MM.1S (cell line): ENCODE measurements at regions not wholly inside any gene's neighbourhood (a gene's known extent, or its start where the extent isn't known, plus 50 kb on each side); places are given as distances from the start of the nearest gene placed in this dataset.

Experiments
- DNase-seq: peaks from one replicate; pipeline ENCODE4 v3.0.0-alpha.2; 2015
- H2AFZ ChIP-seq: fragments of 300-600 bp; sonication (generic); 2 replicates; pipeline ENCODE4 v1.6.0; 2016; ENCODE audit warnings: antibody characterized with exemption, low read length
- H3F3A ChIP-seq: fragments of 300-600 bp; sonication (generic); 2 replicates; pipeline ENCODE4 v1.6.1; 2016; ENCODE audit warnings: mild to moderate bottlenecking, antibody characterized with exemption, low read length, moderate library complexity, mixed read lengths; ENCODE audit not compliant: insufficient read depth
- H3K27ac ChIP-seq: fragments of 300-600 bp; sonication (generic); 2 replicates; pipeline ENCODE4 v1.5.1; 2016; ENCODE audit warnings: mild to moderate bottlenecking, low read length
- H3K27me3 ChIP-seq: fragments of 300-600 bp; sonication (generic); replicated peaks from 2 replicates; pipeline ENCODE4 v1.6.0; 2016; ENCODE audit warnings: low read length; ENCODE audit not compliant: insufficient read depth
- H3K36me3 ChIP-seq: fragments of 300-600 bp; sonication (generic); replicated peaks from 2 replicates; pipeline ENCODE4 v1.6.1; 2016; ENCODE audit warnings: mild to moderate bottlenecking, low read length, mixed read lengths; ENCODE audit not compliant: insufficient read depth
- H3K4me1 ChIP-seq: fragments of 300-600 bp; sonication (generic); 2 replicates; pipeline ENCODE4 v1.6.1; 2016; ENCODE audit warnings: low read length, mixed read lengths
- H3K4me2 ChIP-seq: fragments of 300-600 bp; sonication (generic); 2 replicates; pipeline ENCODE4 v1.6.0; 2016; ENCODE audit warnings: low read depth, low read length
- H3K4me3 ChIP-seq: fragments of 300-600 bp; sonication (generic); 2 replicates; pipeline ENCODE4 v1.5.1; 2016; ENCODE audit warnings: low read length, mixed read lengths
- H3K79me2 ChIP-seq: fragments of 300-600 bp; sonication (generic); 2 replicates; pipeline ENCODE4 v1.6.1; 2016; ENCODE audit warnings: mixed run types, low read length, mixed read lengths
- H3K9ac ChIP-seq: fragments of 300-600 bp; sonication (generic); 2 replicates; pipeline ENCODE4 v1.6.1; 2016; ENCODE audit warnings: low read length, mixed read lengths
- H3K9me2 ChIP-seq: fragments of 300-600 bp; sonication (generic); replicated peaks from 2 replicates; pipeline ENCODE4 v1.6.1; 2016; ENCODE audit warnings: mild to moderate bottlenecking, low read length, mixed read lengths; ENCODE audit not compliant: insufficient read depth
- H3K9me3 ChIP-seq: fragments of 300-600 bp; sonication (generic); replicated peaks from 2 replicates; pipeline ENCODE4 v1.6.1; 2016; ENCODE audit warnings: mild to moderate bottlenecking, low read length, mixed read lengths; ENCODE audit not compliant: insufficient read depth
- H4K20me1 ChIP-seq: fragments of 300-600 bp; sonication (generic); 2 replicates; pipeline ENCODE4 v1.6.1; 2016; ENCODE audit warnings: mild to moderate bottlenecking, low read length, moderate library complexity, mixed read lengths; ENCODE audit not compliant: insufficient read depth
- EZH2 ChIP-seq: fragments of 300-600 bp; sonication (generic); optimal IDR thresholded peaks from 2 replicates; pipeline ENCODE3; 2017; ENCODE audit warnings: low read depth, mild to moderate bottlenecking, antibody characterized with exemption, low read length, mixed read lengths
- EZH2phosphoT487 ChIP-seq: fragments of 300-600 bp; sonication (generic); IDR thresholded peaks from 2 replicates; pipeline ENCODE4 v1.6.1; 2018; ENCODE audit warnings: antibody characterized with exemption, low read length
- TF ChIP-seq, protein P1 (sequence below): fragments of 300-600 bp; sonication (generic); IDR thresholded peaks from 2 replicates; pipeline ENCODE4 v1.5.1; 2016; ENCODE audit warnings: antibody characterized with exemption, low read length, mixed read lengths

DNA sequence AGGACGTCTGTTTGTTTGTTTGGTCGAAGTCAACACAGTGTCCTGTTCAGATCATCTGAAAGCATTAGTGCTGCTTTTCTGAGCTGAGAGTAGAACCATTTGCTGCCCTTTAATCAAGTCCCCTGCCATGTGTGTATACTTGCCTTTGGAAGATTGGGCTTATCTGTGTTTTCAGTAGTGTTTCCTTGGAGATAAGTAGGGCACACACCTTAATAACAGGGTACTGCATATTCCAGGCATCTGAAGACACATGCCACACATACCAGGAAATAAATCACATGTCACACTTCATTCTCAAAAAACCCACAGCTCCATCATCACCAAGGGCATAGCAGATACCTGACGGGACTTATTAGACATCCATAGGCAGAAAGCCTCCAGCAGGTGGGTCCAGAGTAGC is 157.4 kb downstream of the SOX11 start:
- TF ChIP-seq, protein P1, sequence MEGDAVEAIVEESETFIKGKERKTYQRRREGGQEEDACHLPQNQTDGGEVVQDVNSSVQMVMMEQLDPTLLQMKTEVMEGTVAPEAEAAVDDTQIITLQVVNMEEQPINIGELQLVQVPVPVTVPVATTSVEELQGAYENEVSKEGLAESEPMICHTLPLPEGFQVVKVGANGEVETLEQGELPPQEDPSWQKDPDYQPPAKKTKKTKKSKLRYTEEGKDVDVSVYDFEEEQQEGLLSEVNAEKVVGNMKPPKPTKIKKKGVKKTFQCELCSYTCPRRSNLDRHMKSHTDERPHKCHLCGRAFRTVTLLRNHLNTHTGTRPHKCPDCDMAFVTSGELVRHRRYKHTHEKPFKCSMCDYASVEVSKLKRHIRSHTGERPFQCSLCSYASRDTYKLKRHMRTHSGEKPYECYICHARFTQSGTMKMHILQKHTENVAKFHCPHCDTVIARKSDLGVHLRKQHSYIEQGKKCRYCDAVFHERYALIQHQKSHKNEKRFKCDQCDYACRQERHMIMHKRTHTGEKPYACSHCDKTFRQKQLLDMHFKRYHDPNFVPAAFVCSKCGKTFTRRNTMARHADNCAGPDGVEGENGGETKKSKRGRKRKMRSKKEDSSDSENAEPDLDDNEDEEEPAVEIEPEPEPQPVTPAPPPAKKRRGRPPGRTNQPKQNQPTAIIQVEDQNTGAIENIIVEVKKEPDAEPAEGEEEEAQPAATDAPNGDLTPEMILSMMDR, result no peak
- TF ChIP-seq EZH2phosphoT487 (no peak), EZH2 (no peak)
- no peak overlapping the region for H2AFZ ChIP-seq
- no peaks in the 10 kb centered on the region for H3K9me2 ChIP-seq
- no peaks in the 10 kb centered on the region for H3F3A ChIP-seq
- no peaks in the 10 kb centered on the region for H3K9me3 ChIP-seq
- no peaks in the 10 kb centered on the region for H3K27me3 ChIP-seq
- H3K4me3 ChIP-seq, result no peak overlapping the region
- H3K4me1 ChIP-seq, result no peaks in the 10 kb centered on the region
- no peak overlapping the region for H3K9ac ChIP-seq
- H3K4me2 ChIP-seq, result no peak overlapping the region
- no peak for DNase-seq
- no peak overlapping the region for H3K27ac ChIP-seq
- H3K79me2 ChIP-seq, result no peaks in the 10 kb centered on the region
- no peaks in the 10 kb centered on the region for H3K36me3 ChIP-seq
- no peaks in the 10 kb centered on the region for H4K20me1 ChIP-seq

DNA sequence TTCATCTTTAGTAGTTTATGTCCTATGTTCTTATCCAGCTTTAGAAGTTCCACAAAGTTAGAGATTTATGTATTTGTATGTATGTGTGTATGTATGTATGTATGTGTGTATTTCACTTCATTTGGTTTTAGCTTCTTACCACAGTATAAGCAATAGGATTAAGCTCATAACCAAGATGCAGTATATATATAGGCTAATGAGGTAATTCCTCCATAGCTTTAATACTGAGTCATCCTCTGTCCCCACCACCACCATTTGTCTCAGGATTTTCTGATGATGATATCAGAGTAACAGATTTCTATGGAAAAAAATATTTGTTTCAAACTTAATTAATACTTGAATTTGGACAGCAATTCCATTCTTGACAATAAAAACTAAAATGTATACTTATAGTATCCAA is 159.2 kb downstream of the SOX11 start:
- no peak overlapping the region for H3K4me2 ChIP-seq
- TF ChIP-seq EZH2phosphoT487 (no peak), EZH2 (no peak)
- TF ChIP-seq, protein P1, result no peak
- no peaks in the 10 kb centered on the region for H3K27me3 ChIP-seq
- no peaks in the 10 kb centered on the region for H3K79me2 ChIP-seq
- no peak overlapping the region for H3K4me3 ChIP-seq
- no peaks in the 10 kb centered on the region for H4K20me1 ChIP-seq
- no peak overlapping the region for H3K9ac ChIP-seq
- no peak for DNase-seq
- H3K4me1 ChIP-seq, result no peaks in the 10 kb centered on the region
- H3K9me2 ChIP-seq, result no peaks in the 10 kb centered on the region
- no peaks in the 10 kb centered on the region for H3K36me3 ChIP-seq
- no peak overlapping the region for H2AFZ ChIP-seq
- H3F3A ChIP-seq, result no peaks in the 10 kb centered on the region
- H3K9me3 ChIP-seq, result no peaks in the 10 kb centered on the region
- no peak overlapping the region for H3K27ac ChIP-seq

DNA sequence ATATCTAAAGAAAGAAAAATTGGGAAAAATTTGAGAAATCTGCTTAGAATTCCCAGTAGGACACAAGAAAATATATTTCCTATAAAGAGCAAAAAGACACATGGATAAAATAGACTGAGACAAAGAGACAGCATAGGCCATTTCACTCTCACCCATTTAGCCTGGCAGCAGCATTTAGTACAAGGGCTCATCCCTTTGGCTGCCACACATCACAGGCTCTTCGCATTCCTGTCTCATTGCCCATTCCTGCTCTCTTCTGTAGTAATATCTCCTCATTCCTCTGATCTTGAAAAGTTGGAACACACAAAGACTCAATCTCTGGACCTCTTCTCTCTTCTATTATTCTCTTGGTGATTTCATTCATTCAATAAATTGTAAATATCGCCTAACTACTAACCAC is 162.6 kb downstream of the SOX11 start:
- Histone ChIP-seq H3K36me3 (no peaks in the 10 kb centered on the region), H2AFZ (no peak overlapping the region), H3K9ac (no peak overlapping the region), H3K4me3 (no peak overlapping the region), H3K4me1 (no peaks in the 10 kb centered on the region), H3K9me3 (no peaks in the 10 kb centered on the region), H3K9me2 (no peaks in the 10 kb centered on the region), H3K27ac (no peak overlapping the region), H4K20me1 (no peaks in the 10 kb centered on the region), H3K4me2 (no peak overlapping the region), H3K27me3 (no peaks in the 10 kb centered on the region), H3F3A (no peaks in the 10 kb centered on the region), H3K79me2 (no peaks in the 10 kb centered on the region)
- TF ChIP-seq EZH2 (no peak), EZH2phosphoT487 (no peak)
- no peak for DNase-seq

DNA sequence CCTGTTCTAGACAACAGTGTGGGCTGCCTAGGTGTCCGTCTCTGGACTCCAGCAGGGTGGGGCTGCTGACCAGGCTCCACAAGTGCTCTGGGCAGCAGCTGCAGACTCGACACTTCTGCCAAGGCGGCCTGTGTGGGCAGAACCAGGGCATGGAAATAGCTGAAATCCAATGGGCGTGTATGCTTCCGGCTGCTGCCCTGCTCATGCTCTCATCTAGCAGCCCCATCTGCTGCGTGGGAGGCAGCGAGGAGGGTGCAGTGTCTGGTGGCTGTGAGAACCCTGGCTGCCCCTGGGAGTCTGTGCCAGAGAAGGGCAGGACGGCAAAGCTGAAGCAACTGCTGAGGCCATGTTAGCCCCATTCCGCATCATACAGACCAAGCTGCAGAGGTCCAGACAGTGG is 174.9 kb downstream of the SOX11 start:
- H3K36me3 ChIP-seq, result no peaks in the 10 kb centered on the region
- no peaks in the 10 kb centered on the region for H3K4me1 ChIP-seq
- H3K9me3 ChIP-seq, result no peaks in the 10 kb centered on the region
- DNase-seq, result no peak
- no peaks in the 10 kb centered on the region for H3F3A ChIP-seq
- H3K4me3 ChIP-seq, result no peak overlapping the region
- H3K27ac ChIP-seq, result no peak overlapping the region
- H3K4me2 ChIP-seq, result no peak overlapping the region
- H3K9me2 ChIP-seq, result no peaks in the 10 kb centered on the region
- no peak overlapping the region for H3K9ac ChIP-seq
- H3K27me3 ChIP-seq, result no peaks in the 10 kb centered on the region
- H3K79me2 ChIP-seq, result no peaks in the 10 kb centered on the region
- H2AFZ ChIP-seq, result no peak overlapping the region
- no peak for TF ChIP-seq EZH2phosphoT487
- TF ChIP-seq, protein P1, result no peak
- no peak for TF ChIP-seq EZH2
- no peaks in the 10 kb centered on the region for H4K20me1 ChIP-seq
